PC-3 (cell line): ENCODE measurements at regions not wholly inside any gene's neighbourhood (a gene's known extent, or its start where the extent isn't known, plus 50 kb on each side); places are given as distances from the start of the nearest gene placed in this dataset.

ENCODE experiments used
- ATAC-seq: fragments of 200-7000 bp; cut with Tn5 transposase; 2 replicates; pipeline ENCODE4 v1.9.1; 2020; ENCODE audit warnings: mild to moderate bottlenecking, moderate library complexity
- BruUV-seq: library from RNA; stranded (reverse); fragments of 400-500 nt; replicated peaks from 2 replicates; lab custom pipeline; 2021; lab: Mats Ljungman, UMichigan
- CTCF ChIA-PET: fragments of 300-600 bp; sonication (Branson Sonifier 250); formaldehyde crosslinking; loops from one replicate; lab custom pipeline; 2022; ENCODE audit warnings: antibody characterized with exemption; lab: Charles Lee
- POLR2A ChIA-PET: fragments of 300-600 bp; sonication (Branson Sonifier 250); formaldehyde crosslinking; loops from one replicate; lab custom pipeline; 2022; ENCODE audit warnings: antibody characterized with exemption; ENCODE audit not compliant: unreplicated experiment; lab: Charles Lee
- DNase-seq: peaks from one replicate; pipeline ENCODE4 v3.0.0-alpha.2; 2015
- H2AFZ ChIP-seq: fragments of 300-600 bp; sonication (generic); 2 replicates; pipeline ENCODE4 v1.6.0; 2016; ENCODE audit warnings: antibody characterized with exemption, low read length
- H3F3A ChIP-seq: fragments of 300-600 bp; sonication (generic); one replicate; pipeline ENCODE4 v1.6.0; 2017; ENCODE audit warnings: antibody characterized with exemption, low read length, control low read depth, mild to moderate bottlenecking; ENCODE audit not compliant: unreplicated experiment
- H3K27ac ChIP-seq: fragments of 300-600 bp; sonication (generic); 2 replicates; pipeline ENCODE4 v1.5.1; 2016; ENCODE audit warnings: mild to moderate bottlenecking, low read length
- H3K27me3 ChIP-seq: fragments of 300-600 bp; sonication (generic); 2 replicates; pipeline ENCODE4 v1.6.1; 2016; ENCODE audit warnings: low read length, mixed read lengths
- H3K36me3 ChIP-seq: fragments of 300-600 bp; sonication (generic); 2 replicates; pipeline ENCODE4 v1.6.1; 2016; ENCODE audit warnings: low read depth, mixed run types, low read length, mixed read lengths
- H3K4me1 ChIP-seq: fragments of 300-600 bp; sonication (generic); 2 replicates; pipeline ENCODE4 v1.5.1; 2016; ENCODE audit warnings: low read length; ENCODE audit not compliant: insufficient read depth
- H3K4me2 ChIP-seq: fragments of 300-600 bp; sonication (generic); 2 replicates; pipeline ENCODE4 v1.6.0; 2016; ENCODE audit warnings: low read length
- H3K4me3 ChIP-seq: fragments of 300-600 bp; sonication (generic); 2 replicates; pipeline ENCODE4 v1.5.1; 2016; ENCODE audit warnings: mild to moderate bottlenecking, low read length, mixed read lengths
- H3K79me2 ChIP-seq: fragments of 300-600 bp; sonication (generic); 2 replicates; pipeline ENCODE4 v1.6.1; 2017; ENCODE audit warnings: low read length, mixed read lengths
- H3K9ac ChIP-seq: fragments of 300-600 bp; sonication (generic); 2 replicates; pipeline ENCODE4 v1.6.0; 2016; ENCODE audit warnings: mild to moderate bottlenecking, low read length
- H3K9me2 ChIP-seq: fragments of 300-600 bp; sonication (generic); replicated peaks from 2 replicates; pipeline ENCODE4 v1.6.1; 2016; ENCODE audit warnings: mixed run types, low read length, mixed read lengths
- H3K9me3 ChIP-seq: fragments of 300-600 bp; sonication (generic); 2 replicates; pipeline ENCODE4 v1.6.1; 2016; ENCODE audit warnings: low read length, mixed read lengths
- H4K20me1 ChIP-seq: fragments of 300-600 bp; sonication (generic); 2 replicates; pipeline ENCODE4 v1.6.1; 2016; ENCODE audit warnings: low read length, mixed read lengths
- EZH2 ChIP-seq: fragments of 300-600 bp; sonication (generic); IDR thresholded peaks from one replicate; pipeline ENCODE4 v1.6.1; 2017; ENCODE audit warnings: antibody characterized with exemption, mild to moderate bottlenecking, low read length; ENCODE audit not compliant: unreplicated experiment
- EZH2phosphoT487 ChIP-seq: fragments of 300-600 bp; sonication (generic); IDR thresholded peaks from 2 replicates; pipeline ENCODE4 v1.6.1; 2018; ENCODE audit warnings: mild to moderate bottlenecking, antibody characterized with exemption, low read length, borderline replicate concordance
- intact Hi-C: fragments of 100-400 bp; cut with micrococcal nuclease; formaldehyde crosslinking; loops from 2 replicates; pipeline ENCODE4 v1.9.0; 2023
- TF ChIP-seq, protein P1 (sequence below): fragments of 300-600 bp; sonication (generic); conservative IDR thresholded peaks from 2 replicates; pipeline ENCODE4 v1.5.1; 2017; ENCODE audit warnings: antibody characterized with exemption, low read depth, mild to moderate bottlenecking, low read length

DNA sequence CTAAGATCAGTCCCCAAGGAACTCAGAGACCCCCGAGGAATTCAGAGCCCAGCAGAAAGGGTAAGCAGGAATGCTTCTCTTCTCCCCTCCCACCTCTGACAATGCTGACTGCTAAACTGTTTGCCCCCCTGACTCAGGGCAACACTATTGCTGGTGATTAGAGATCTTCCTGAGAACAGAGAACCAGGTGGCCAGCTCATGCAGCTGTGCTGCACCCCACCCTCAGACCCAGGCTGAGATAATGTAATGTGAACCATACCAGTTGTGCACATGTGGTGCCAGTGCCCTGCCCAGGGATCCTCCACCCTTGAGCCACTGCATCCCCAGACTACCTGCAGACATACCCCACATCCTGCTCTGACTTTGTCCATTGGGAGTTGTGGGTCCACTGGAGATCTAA, 139.1 kb upstream of the ARG1 start:
- CTCF ChIA-PET = no interaction called here
- intact Hi-C loops = no loop called here
- Histone ChIP-seq H4K20me1 (no peaks in the 10 kb centered on the region), H3F3A (no peaks in the 10 kb centered on the region), H3K9me2 (no peaks in the 10 kb centered on the region), H3K27me3 (no peaks in the 10 kb centered on the region), H3K4me2 (no peak overlapping the region), H3K36me3 (no peaks in the 10 kb centered on the region), H3K27ac (no peak overlapping the region), H2AFZ (no peak overlapping the region), H3K4me3 (no peak overlapping the region), H3K9me3 (no peaks in the 10 kb centered on the region), H3K79me2 (no peaks in the 10 kb centered on the region), H3K9ac (no peak overlapping the region), H3K4me1 (no peaks in the 10 kb centered on the region)
- DNase-seq = no peak
- no peak for ATAC-seq
- TF ChIP-seq EZH2 (no peak), EZH2phosphoT487 (no peak)
- TF ChIP-seq, protein P1, sequence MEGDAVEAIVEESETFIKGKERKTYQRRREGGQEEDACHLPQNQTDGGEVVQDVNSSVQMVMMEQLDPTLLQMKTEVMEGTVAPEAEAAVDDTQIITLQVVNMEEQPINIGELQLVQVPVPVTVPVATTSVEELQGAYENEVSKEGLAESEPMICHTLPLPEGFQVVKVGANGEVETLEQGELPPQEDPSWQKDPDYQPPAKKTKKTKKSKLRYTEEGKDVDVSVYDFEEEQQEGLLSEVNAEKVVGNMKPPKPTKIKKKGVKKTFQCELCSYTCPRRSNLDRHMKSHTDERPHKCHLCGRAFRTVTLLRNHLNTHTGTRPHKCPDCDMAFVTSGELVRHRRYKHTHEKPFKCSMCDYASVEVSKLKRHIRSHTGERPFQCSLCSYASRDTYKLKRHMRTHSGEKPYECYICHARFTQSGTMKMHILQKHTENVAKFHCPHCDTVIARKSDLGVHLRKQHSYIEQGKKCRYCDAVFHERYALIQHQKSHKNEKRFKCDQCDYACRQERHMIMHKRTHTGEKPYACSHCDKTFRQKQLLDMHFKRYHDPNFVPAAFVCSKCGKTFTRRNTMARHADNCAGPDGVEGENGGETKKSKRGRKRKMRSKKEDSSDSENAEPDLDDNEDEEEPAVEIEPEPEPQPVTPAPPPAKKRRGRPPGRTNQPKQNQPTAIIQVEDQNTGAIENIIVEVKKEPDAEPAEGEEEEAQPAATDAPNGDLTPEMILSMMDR = no peak
- no TSS peak for BruUV-seq
- POLR2A ChIA-PET = no interaction called here

DNA sequence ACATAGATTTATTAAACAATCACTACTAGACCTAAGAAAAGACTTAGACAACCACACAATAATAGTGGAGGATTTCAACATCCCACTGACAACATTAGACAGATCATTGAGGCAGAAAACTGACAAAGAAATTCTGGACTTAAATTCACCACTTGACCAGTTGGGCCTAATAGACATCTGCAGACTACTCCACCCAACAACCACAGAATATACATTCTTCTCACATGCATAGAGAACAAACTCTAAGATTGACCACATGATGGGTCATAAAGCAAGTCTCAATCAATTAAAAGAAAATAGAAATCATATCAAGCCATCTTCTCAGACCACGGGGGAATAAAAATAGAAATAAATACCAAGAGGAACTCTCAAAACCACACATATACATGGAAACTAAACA, 136.7 kb upstream of the ARG1 start:
- DNase-seq (no peak), ATAC-seq (no peak)
- H3K9me3 ChIP-seq = no peaks in the 10 kb centered on the region
- no peaks in the 10 kb centered on the region for H3K79me2 ChIP-seq
- no TSS peak for BruUV-seq
- H3K36me3 ChIP-seq = no peaks in the 10 kb centered on the region
- H2AFZ ChIP-seq = no peak overlapping the region
- H3K27ac ChIP-seq = no peak overlapping the region
- H3K4me3 ChIP-seq = no peak overlapping the region
- H3F3A ChIP-seq = no peaks in the 10 kb centered on the region
- no peaks in the 10 kb centered on the region for H3K27me3 ChIP-seq
- intact Hi-C loops = no loop called here
- TF ChIP-seq, protein P1 = no peak
- TF ChIP-seq EZH2phosphoT487 = no peak
- TF ChIP-seq EZH2 = no peak
- no peak overlapping the region for H3K4me2 ChIP-seq
- H3K4me1 ChIP-seq = no peaks in the 10 kb centered on the region
- H3K9me2 ChIP-seq = no peaks in the 10 kb centered on the region
- POLR2A ChIA-PET = no interaction called here
- H3K9ac ChIP-seq = no peak overlapping the region
- CTCF ChIA-PET = no interaction called here
- no peaks in the 10 kb centered on the region for H4K20me1 ChIP-seq

DNA sequence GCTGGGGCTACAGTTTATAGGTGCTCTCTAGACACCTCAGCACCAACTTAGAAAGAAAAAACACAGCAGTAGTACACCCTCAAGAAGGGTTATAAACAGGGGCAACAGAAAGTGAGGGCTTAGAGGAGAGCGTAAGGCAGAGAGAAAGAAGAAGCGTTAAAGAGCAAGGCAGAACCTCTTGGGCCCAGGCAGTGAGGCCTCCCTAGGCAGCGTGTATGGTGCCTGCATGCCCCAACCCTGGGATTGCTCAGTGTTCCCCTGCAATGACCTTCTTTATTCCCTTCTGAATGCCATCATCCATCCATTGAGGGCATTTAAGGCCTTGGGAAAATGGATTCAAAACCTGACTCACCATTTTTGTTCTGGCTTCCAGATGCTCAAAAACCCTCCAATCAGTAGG, 130.0 kb upstream of the ARG1 start:
- Histone ChIP-seq H3K27ac (no peak overlapping the region), H3K27me3 (no peaks in the 10 kb centered on the region), H3K79me2 (no peaks in the 10 kb centered on the region), H3K4me1 (no peaks in the 10 kb centered on the region), H3F3A (no peaks in the 10 kb centered on the region), H3K36me3 (no peaks in the 10 kb centered on the region), H3K4me2 (no peak overlapping the region), H3K9ac (no peak overlapping the region), H3K9me3 (no peaks in the 10 kb centered on the region), H3K9me2 (no peaks in the 10 kb centered on the region), H2AFZ (no peak overlapping the region), H4K20me1 (no peaks in the 10 kb centered on the region), H3K4me3 (no peak overlapping the region)
- no TSS peak for BruUV-seq
- intact Hi-C loops = no loop called here
- TF ChIP-seq, protein P1 = no peak
- TF ChIP-seq EZH2phosphoT487 = no peak
- TF ChIP-seq EZH2 = no peak
- ChIA-PET POLR2A (no interaction called here), CTCF (no interaction called here)
- DNase-seq (no peak), ATAC-seq (no peak)
